Retina (tissue), 1 donor: ENCODE measurements at regions not wholly inside any gene's neighbourhood (a gene's known extent, or its start where the extent isn't known, plus 50 kb on each side); places are given as distances from the start of the nearest gene placed in this dataset.
"Not testable (repeated sequence)": the region's sequence is repeated elsewhere in the genome, so short reads cannot be mapped to it uniquely, and the experiment has no call there.

ENCODE experiments used
- DNase-seq: peaks from one replicate; pipeline ENCODE4 v3.0.0-alpha.2; 2016

GRCh38 chr5:16392718-16393117, 72.9 kb downstream of the ZNF622 start:
- DNase-seq, result no peak

- no peak for DNase-seq
Measured at GRCh38 chr5:16391858-16392649, 73.5 kb downstream of the ZNF622 start.

GRCh38 chr5:16390825-16391224, 74.8 kb downstream of the ZNF622 start:
- DNase-seq, result no peak

- no peak for DNase-seq
Measured at GRCh38 chr5:16385516-16386090, 80.0 kb downstream of the ZNF622 start.

- no peak for DNase-seq
Measured at GRCh38 chr5:16384804-16385203, 80.8 kb downstream of the ZNF622 start.

- DNase-seq, result no peak
Measured at GRCh38 chr5:16384222-16384621, 81.4 kb downstream of the ZNF622 start.

GRCh38 chr5:16383544-16384052, 82.0 kb downstream of the ZNF622 start:
- DNase-seq, result no peak

- no peak for DNase-seq
Measured at GRCh38 chr5:16382047-16382446, 83.6 kb downstream of the ZNF622 start.

GRCh38 chr5:16378762-16379161, 86.8 kb downstream of the ZNF622 start:
- DNase-seq, result no peak

- no peak for DNase-seq
Measured at GRCh38 chr5:16372493-16372892, 93.1 kb downstream of the ZNF622 start.

GRCh38 chr5:16366491-16366890, 99.1 kb downstream of the ZNF622 start:
- no peak for DNase-seq

- DNase-seq, result no peak
Measured at GRCh38 chr5:16364910-16365309, 100.7 kb downstream of the ZNF622 start.

- DNase-seq, result not testable (repeated sequence)
Measured at GRCh38 chr5:16353439-16353838, 112.2 kb downstream of the ZNF622 start.

GRCh38 chr5:16350816-16351215, 114.8 kb downstream of the ZNF622 start:
- DNase-seq, result no peak

GRCh38 chr5:16346380-16346779, 119.2 kb downstream of the ZNF622 start:
- no peak for DNase-seq

GRCh38 chr5:16345454-16345853, 120.1 kb downstream of the ZNF622 start:
- no peak for DNase-seq

GRCh38 chr5:16326137-16326536, 139.5 kb downstream of the ZNF622 start:
- DNase-seq, result no peak

GRCh38 chr5:16321284-16321683, 141.7 kb upstream of the MARCHF11 start:
- DNase-seq, result no peak

- no peak for DNase-seq
Measured at GRCh38 chr5:16315501-16315900, 135.9 kb upstream of the MARCHF11 start.

- no peak for DNase-seq
Measured at GRCh38 chr5:16313761-16314160, 134.2 kb upstream of the MARCHF11 start.

GRCh38 chr5:16312785-16313184, 133.2 kb upstream of the MARCHF11 start:
- DNase-seq, result no peak

GRCh38 chr5:16311666-16312065, 132.1 kb upstream of the MARCHF11 start:
- DNase-seq, result no peak

GRCh38 chr5:16306812-16307211, 127.2 kb upstream of the MARCHF11 start:
- no peak for DNase-seq

GRCh38 chr5:16304846-16305245, 125.3 kb upstream of the MARCHF11 start:
- no peak for DNase-seq

GRCh38 chr5:16296946-16297345, 117.4 kb upstream of the MARCHF11 start:
- no peak for DNase-seq
